Stimulated activated CD4-positive, alpha-beta T cell treated with anti-CD3 and anti-CD28 coated beads, Interleukin-4, amount 100 ng/mL, for 24 hours (primary cell): ENCODE measurements at regions not wholly inside any gene's neighbourhood (a gene's known extent, or its start where the extent isn't known, plus 50 kb on each side); places are given as distances from the start of the nearest gene placed in this dataset.

Source experiments
- DNase-seq: peaks from one replicate; pipeline ENCODE4 v3.0.0-alpha.2; 2020

- DNase-seq = no peak
Observed at GRCh38 chr16:79439901-79440300, 160.6 kb downstream of the MAF start.

DNA sequence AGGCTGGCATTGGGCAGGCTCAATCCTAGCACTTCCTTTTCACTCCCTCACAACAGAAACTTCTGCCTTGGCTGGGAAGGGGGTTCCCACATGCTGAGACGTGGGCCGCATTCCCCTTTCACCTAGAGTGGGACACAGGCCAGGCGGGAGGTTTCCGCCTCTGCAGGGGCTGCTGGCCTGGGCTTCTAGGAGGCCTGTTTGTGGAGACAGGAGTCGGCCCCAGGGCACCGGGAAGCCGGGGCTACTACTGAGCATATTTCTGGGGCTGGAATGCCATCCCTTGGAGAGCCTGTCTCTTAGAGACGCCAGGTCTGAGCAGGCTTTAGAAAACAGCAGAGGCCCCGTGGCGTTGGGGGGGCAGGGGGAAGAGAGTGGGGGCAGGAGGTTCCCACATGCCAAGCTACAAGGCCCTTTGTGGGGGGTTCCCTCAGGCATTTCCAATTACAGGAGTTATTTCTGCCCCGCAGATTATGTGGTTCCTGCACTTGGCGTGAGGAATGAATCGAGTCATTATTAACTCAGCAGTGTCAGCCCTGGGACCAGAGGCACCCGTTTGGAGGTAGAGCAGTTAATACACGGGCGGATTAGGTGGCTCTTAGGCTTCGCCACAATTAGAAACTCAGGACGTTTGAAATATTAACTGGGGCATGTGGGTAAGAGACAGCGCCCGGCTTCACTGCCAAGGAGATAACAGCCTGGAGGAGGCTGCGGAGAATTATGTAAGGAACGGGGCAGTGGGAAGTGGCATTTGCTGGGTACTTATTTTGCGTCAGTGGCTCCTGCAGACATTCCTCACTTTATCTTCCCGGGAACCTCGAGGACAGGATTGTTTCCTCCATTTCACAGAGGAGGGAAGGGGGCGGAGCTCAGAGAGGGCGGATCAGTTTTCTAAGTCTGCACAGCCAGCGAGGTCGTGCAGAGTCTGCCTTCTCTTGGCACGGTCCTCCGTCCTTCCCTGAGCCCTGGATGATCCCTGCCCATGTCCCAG is 162.5 kb downstream of the MAF start:
- no peak for DNase-seq

DNA sequence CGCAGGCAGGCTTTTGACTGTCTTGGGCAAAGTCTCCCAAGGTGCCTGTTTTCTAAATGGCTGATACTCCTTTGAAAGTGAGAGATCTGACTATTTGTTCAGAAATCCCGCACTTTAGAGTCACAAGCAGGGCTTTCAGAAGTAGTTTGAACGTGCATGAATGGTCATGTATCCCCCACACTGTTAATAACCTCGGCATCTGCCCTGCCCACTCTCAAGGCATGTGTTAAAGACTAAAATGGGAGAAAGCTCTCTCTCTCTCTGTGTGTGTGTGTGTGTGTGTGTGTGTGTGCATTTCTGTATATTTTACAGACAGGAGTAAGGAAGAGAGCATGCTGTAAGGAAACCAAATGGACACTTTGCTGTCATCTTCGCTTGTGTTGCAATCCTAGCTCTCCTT is 163.7 kb downstream of the MAF start:
- DNase-seq = no peak

GRCh38 chr16:79434771-79435170 is 165.8 kb downstream of the MAF start:
- no peak for DNase-seq

- no peak for DNase-seq
Observed at GRCh38 chr16:79434092-79434491, 166.4 kb downstream of the MAF start.

DNA sequence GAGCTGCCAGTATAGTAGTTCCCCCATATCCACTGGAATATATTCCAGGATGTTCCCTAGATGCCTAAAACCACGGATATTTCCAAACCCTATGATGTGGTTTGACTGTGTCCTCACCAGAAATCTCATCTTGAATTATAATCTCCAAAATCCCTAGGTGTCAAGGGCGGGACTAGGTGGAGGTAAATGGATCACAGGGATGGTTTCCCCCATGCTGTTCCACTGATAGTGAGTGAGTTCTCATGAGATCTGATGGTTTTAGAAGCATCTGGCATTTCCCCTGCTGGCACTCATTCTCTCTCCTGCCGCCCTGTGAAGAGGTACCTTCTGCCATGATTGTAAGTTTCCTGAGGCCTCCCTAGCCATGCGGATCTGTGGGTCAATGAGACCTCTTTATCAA is 168.6 kb downstream of the MAF start:
- no peak for DNase-seq

DNA sequence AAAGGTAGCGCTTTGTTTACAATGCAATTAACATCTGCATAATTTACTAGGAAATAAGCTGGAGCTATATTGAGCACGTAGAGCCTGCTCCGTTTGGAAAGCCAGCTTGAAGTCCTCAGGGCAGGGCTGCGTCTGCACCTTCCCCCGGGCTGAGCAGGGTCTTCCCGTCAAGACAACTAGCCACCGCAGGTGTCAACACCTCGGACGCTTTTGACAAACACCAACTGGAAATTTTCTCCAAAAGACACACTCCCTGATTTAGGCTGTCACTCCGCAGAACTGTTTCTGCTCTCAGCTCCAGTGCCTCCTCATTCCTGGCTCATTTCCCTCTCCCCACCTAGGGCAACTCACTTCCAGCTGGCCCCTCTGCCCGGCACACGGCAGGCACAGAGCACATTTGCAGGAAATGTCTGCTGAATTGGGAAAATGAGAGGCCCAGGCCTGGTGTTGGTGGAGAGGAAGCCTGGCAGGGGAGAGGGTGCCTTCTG is 170.3 kb downstream of the MAF start:
- DNase-seq = no peak

GRCh38 chr16:79429381-79430190 is 171.0 kb downstream of the MAF start:
- DNase-seq = no peak

DNA sequence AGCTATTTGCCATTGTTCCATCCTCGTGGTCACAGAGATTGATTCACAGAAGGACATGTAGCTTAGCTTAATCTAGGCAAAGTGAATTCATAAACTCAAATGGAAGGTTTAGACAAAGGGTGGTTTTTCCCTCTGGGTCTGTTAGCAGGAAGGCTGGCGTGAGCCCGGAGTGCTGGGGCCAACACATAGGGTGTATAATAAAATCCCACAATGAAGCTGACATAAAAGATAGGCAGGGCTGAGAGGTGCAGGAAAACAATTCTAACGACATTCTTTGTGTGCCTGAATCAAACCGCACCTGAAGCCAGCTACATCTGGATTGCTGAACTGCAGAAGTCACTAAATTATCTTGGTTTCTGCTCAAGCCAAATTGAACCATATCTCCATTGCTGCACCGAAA is 173.9 kb downstream of the MAF start:
- no peak for DNase-seq

DNA sequence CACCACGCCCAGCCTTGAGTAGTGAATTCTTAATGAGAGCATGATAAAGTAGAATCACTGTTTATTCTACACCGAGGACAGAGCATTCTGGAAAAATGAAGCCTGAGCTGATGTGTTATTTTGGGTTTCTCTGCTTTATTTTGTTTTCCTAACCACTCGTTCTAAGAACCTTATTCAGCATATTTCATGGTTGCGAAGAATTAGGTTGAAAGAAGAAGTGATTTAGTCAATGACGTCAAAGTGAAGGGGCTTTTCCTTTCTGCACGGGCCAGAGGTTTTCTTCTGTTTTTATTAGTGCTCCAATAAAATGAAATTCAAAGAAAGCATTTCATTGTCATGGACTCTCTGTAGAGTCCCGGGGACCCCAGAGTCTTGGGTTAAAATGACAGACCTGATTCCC is 178.5 kb downstream of the MAF start:
- no peak for DNase-seq

DNA sequence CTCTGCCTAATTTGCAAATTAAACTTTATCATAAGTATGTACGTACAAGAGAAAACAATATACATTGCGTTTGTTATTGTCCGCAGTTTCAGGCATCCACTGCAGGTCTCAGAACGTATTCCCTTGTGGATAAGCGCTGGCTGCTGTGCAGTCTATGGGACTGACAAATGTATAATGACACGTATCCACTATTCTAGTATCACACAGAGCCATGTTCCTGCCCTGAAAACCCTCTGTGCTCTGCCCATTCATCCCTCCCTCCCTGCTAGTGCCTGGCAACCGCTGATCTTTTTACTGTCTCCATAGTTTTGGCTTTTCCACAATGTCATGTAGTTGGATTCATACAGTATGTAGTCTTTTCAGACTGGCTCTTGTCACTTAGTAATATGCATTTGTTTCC is 179.4 kb downstream of the MAF start:
- no peak for DNase-seq

DNA sequence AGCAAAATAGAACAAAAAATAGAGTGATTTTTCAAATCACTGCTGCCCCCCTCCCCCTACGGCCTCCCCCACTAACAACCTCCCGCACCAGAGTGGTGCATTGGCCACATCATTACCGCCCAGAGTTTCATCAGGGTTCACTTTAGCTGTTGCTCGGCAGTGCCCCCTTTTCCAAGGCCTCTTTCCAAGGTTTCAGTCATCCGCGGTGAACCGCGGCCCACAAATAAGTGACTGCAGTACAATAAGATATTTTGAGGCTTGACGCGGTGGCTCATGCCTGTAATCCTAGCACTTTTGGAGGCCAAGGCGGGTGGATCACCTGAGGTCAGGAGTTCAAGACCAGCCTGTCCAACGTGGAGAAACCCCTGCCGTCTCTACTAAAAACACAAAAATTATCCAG is 180.0 kb downstream of the MAF start:
- no peak for DNase-seq

DNA sequence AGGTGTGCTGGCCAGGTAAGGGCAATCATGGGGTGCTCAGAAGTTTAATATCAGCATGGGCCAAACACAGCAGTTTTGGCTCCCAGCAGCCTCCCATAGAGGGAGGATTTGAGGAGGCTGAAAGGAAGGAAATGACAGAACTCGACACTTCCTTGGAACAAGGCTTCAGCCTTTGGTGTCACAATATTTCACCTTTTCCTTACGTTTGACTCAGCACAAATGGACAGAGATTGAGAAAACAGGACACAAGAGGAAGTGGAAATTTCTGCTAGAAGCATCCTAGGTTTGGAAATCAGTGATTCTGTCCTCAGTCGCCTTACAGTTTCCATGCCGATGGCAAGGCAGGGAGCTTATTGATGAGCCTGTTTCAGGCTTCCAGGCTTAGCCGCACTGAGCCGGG is 181.4 kb downstream of the MAF start:
- no peak for DNase-seq

- no peak for DNase-seq
Observed at GRCh38 chr16:79417601-79418008, 182.9 kb downstream of the MAF start.

- peak; percentile 6 for DNase-seq
Observed at GRCh38 chr16:79415983-79416640, 184.4 kb downstream of the MAF start.

DNA sequence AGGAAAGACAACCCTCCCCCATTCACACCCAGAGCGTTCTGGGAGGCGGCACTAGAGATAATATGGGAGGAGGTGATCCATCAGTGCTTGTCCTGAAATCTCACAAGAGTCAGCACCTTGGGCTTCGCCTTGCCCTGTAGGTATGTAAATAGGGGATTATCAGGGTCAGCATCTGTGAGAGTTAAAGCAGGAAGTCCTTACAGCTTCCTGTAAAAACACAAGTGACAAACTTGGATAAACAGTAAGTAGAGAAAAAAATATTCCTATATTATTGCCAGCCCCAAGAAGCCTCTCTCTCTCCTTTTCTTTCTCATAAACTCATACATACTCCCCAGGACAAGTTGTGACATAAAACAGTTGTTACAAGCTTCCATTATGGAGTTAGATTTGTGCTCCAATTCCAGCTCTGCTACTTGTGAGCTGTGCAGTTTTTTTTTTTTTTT is 187.7 kb downstream of the MAF start:
- no peak for DNase-seq

DNA sequence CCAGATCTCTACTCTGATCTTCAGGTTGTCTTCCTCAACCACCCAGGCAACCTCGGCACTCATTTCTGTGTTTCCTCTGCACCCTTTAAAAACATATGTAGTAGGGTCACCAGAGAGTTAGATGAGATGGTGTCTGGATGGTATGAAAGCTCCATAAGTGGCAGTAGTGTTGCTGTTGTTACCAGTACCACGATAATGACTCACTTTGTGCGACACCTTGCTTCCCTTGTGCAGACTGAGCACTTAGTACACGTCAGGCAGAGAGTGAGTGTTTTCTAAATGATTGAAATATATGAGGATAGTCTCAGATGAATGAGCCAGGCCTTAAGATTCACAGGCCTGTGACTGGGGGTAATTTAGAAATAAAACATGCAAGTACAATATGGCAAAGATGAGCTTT is 188.7 kb downstream of the MAF start:
- DNase-seq = no peak

DNA sequence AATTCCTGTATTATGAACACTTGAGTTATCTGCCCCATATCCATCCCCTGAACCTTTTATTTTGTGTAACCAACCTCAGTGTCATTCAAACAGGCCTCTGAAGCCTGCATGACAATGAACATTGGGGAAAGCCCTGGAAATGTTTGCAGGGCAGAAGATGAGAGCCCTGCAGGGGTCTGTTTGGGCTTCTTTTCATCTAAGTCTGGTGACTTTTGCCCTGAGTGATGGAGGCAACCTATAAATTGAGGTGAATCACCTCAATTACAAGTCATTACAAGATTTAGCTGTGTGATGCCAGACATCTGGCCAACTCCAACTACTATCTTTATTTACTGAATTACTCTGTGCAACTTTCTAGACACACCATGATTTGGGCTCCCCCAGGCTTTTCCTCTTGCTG is 189.2 kb downstream of the MAF start:
- DNase-seq = no peak

GRCh38 chr16:79409978-79410377 is 190.6 kb downstream of the MAF start:
- DNase-seq = no peak

- no peak for DNase-seq
Observed at GRCh38 chr16:79408355-79408754, 192.2 kb downstream of the MAF start.

DNA sequence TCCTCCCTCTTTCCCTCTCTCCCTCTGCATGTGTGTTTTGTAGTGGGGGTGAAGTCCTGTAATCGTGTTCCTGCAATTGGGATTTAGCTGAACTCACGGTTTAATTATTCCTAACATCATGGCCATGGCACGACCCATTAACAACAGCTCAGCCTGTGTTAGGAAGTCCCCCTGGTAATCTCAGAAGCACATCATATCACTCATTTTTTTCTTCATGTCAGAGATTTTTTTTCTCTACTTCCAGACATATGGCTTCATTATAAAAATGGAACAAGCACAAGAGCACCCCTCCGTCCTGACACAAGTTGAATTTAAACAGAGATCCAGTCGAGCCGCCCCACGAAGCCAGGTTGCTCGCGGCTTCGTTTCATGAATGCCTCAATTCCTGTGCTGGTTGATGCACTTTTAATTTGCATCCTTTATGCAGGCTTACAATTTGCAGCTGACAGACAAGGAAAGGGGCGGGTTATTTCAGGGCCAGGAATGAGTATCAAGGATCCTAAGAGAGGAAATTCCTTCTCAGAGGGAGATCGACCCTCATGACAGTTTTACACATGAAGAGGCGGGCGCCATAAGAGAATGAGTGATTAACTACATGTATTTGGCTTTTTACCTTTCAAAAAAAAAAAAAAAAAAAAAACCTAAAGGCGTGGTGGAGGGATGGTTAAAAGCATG is 192.9 kb downstream of the MAF start:
- DNase-seq = no peak

DNA sequence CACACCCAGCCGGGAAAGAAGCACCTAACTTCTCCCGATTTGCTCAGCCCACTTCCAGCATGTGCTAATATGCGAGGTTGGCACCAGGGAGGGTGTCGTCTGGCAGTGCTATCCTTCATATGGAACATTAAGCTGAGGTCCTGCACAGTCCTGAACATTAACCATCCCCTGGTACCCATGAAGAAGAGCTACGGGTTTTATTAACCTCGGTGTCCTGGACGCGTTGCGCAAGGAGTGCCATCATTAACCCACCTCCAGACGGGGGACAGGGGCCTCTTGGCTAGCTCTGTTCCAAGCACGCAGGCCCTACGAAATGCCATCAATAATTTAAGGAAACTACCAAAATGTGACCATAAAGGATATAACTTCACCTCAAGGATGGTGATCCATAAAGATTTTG is 193.5 kb downstream of the MAF start:
- no peak for DNase-seq

- no peak for DNase-seq
Observed at GRCh38 chr16:79404571-79404970, 196.0 kb downstream of the MAF start.
